ENCODE measurements at regions not wholly inside any gene's neighbourhood (a gene's known extent, or its start where the extent isn't known, plus 50 kb on each side); places are given as distances from the start of the nearest gene placed in this dataset.

- intact Hi-C loops (cut with micrococcal nuclease; ENCODE audit: unreplicated experiment), result no loop called here
- CTCF ChIA-PET (ENCODE audit: low intra/inter-chr PET ratio, low total read pairs), result no interaction called here
Observed at GRCh38 chr4:3652586-3652985, 113.6 kb upstream of the ADRA2C start.

More at GRCh38 chr4:3652586-3652985, 113.6 kb upstream of the ADRA2C start:
- H3K9me3 ChIP-seq (ENCODE audit: low read length), result no peaks in the 10 kb centered on the region
- no peak for DNase-seq (ENCODE audit: low spot score)
- no peak overlapping the region for H3K4me2 ChIP-seq (ENCODE audit: low read depth, low read length)
- H4K20me1 ChIP-seq (ENCODE audit: insufficient read depth, low read length), result 0 out of 2 replicates have a peak, but pooled peaks cover 2% of the 10 kb centered on the region
- H3K27me3 ChIP-seq (ENCODE audit: control insufficient read depth in 1 of 2, insufficient read depth in 2 of 2, low read length in 2 of 2), result peaks cover 3 to 73% of the 10 kb centered on the region in 2 experiments
- no peak for FAIRE-seq
- WGBS (ENCODE audit: low lambda C conversion rate), result 78% methylated on average over 14 of the region's 14 CpGs
- ATAC-seq, result no peak
- H3K79me2 ChIP-seq (ENCODE audit: insufficient read depth, low read length), result no peaks in the 10 kb centered on the region
- H3K9ac ChIP-seq (ENCODE audit: insufficient read depth, low read depth, low read length), result no peak overlapping the region
- H3K27ac ChIP-seq (ENCODE audit: extremely low read length, insufficient read depth, low read length), result no peak overlapping the region
- TF ChIP-seq ZNF597 (CRISPR knock-in tag; IDR thresholded peaks at IDR 0.05) (no peak), UBTF (CRISPR knock-in tag; IDR thresholded peaks at IDR 0.05) (no peak), GATA4 (IDR thresholded peaks at IDR 0.05; ENCODE audit: borderline replicate concordance, low read depth) (no peak), NFYC (CRISPR knock-in tag; IDR thresholded peaks at IDR 0.05) (no peak), ZNF124 (CRISPR knock-in tag; IDR thresholded peaks at IDR 0.05) (no peak), REPIN1 (CRISPR knock-in tag; IDR thresholded peaks at IDR 0.05; ENCODE audit: borderline replicate concordance, low read depth) (no peak)
- TF ChIP-seq, protein P1, sequence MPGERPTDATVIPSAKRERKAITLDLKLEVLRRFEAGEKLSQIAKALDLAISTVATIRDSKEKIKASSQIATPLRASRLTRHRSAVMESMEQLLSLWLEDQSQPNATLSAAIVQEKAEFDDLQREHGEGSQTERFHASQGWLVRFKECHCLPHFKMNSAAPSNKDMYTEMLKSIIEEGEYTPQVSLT (CRISPR knock-in tag; IDR thresholded peaks at IDR 0.05; ENCODE audit: borderline replicate concordance, low read depth), result no peak
- in situ Hi-C loops (cut with HindIII; ENCODE audit: extremely low pct_ligation_motif_present, low pct_unique_long_range_greater_than_20kb), result no loop called here
- H2AFZ ChIP-seq (ENCODE audit: low read length), result no peak overlapping the region
- no TSS peak for BruUV-seq (replicated peaks)
- POLR2A ChIA-PET, result no interaction called here
- H3K4me3 ChIP-seq (replicated peaks in 1 of 3; ENCODE audit: insufficient read depth in 1 of 3, low read depth in 2 of 3, low read length in 3 of 3), result no peak overlapping the region
- H3K36me3 ChIP-seq (replicated peaks in 1 of 2; ENCODE audit: control insufficient read depth in 1 of 2, insufficient read depth in 2 of 2, low read length in 2 of 2), result no peaks in the 10 kb centered on the region
- H3K4me1 ChIP-seq (ENCODE audit: insufficient read depth, low read length), result peaks cover 15% of the 10 kb centered on the region
